ENCODE measurements at regions not wholly inside any gene's neighbourhood (a gene's known extent, or its start where the extent isn't known, plus 50 kb on each side); places are given as distances from the start of the nearest gene placed in this dataset.

DNA sequence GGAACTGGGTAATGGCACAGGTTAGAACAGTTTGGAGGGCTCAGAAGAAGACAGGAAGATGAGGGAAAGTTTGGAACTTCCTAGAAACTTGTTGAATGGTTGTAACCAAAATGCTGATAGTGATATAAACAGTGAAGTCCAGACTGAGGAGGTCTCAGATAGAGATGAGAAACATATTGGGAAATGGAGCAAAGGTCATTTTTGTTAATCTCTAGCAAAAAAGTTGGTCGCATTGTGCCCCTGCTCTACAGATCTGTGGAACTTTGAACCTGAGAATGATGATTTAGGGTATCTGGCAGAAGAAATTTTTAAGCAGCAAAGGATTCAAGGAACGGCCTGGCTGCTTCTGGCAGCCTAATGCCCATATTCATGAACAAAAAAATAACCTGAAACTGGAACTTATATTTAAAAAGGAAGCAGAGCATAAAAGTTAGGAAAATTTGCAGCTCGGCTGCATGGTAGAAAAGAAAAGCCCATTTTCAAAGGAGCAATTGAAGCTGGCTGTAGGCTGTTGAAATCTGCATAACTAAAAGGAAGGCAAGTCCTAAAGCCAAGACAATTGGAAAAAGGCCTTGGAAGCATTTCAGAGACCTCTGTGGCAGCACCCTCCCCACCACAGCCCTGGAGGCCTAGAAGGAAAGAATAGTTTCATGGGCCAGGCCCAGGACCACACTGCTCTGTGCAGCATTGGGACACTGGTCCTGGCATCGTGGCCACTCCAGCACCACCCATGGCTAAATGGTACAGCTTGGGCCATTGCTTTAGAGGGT, 182.6 kb upstream of the CD96 start:
- DNase-seq: no peak

- no peak for DNase-seq
These were observed 179.5 kb upstream of the CD96 start for GRCh38 chr3:111362381-111363009.

GRCh38 chr3:111366515-111366914, 175.5 kb upstream of the CD96 start:
- no peak for DNase-seq

- DNase-seq: no peak
These were observed 173.9 kb upstream of the CD96 start for GRCh38 chr3:111368056-111368455.

DNA sequence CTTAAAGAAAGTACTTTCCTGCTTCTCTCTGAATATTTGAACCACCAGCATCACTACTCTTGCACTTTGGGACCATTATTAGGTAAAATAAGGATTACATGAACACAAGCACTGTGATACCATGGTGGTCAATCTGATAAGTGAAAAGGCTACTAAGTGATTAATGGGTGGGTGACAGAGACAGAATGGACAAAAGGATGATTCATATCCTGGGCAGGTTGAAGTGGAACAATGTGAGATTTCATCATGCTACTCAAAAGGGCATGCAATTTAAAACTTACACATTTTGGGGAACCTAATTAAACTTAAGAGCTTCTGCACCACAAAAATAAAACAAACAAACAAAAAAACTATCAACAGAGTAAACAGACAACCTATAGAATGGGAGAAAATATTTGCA, 172.0 kb upstream of the CD96 start:
- DNase-seq: no peak

DNA sequence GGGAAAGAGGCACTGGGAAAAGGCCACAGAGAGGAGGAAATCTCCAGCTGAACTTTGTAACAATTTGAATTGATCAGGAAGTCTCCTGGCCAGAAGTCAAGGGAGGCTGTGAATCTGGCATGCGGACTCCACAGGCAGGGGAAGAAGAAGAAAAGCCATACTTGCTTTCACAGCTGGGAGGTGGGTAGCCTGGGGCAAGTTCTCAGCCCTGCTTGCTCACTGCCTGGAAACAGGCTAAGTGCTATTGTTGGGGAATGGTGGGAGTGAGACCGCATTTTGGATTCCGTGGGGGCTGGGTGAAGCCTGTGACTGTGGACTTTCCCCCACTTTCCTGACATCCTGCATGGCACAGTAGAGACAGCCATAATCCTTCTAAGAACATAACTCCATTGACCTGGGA, 168.8 kb upstream of the CD96 start:
- no peak for DNase-seq

GRCh38 chr3:111373861-111374260, 168.1 kb upstream of the CD96 start:
- DNase-seq: no peak

- no peak for DNase-seq
These were observed 156.0 kb upstream of the CD96 start for GRCh38 chr3:111385971-111386495.

GRCh38 chr3:111392894-111393398, 149.1 kb upstream of the CD96 start:
- peak; percentile 2 for DNase-seq

DNA sequence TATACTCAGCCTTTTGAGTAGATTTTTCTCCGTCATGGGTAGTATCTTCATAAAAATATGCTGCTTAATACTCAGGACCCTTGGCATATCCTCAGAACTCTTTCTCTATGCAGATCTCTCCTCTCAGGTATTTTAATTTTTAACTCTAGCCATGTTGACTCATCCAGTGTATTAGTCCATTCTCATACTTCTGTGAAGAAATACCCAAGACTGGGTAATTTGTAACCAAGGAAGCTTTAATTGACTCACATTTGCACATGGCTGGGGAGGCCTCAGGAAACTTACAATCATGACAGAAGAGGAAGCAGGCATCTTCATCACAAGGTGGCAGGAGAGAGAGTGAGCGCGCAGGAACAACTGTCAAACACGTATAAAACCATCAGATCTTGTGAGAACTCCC, 129.3 kb upstream of the CD96 start:
- no peak for DNase-seq

DNA sequence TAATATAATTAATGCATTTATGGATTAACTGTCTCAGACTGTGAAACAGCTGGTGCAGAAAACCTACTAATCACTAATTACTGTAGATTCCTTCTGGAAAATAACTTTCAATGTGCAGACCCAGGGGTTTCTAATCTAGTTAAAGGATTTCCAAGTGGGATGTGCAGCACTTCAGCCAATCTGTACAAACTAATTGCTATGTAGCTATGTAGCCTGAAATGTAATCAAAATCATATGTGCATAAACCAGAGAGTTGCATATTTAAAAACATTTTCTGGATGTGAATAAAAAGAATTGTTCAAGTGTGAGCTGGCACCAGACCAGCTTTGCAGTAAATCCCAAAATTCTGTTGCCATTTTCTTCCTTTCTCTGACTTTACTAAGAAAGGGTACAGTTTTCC, 127.5 kb upstream of the CD96 start:
- DNase-seq: peak; percentile 6

DNA sequence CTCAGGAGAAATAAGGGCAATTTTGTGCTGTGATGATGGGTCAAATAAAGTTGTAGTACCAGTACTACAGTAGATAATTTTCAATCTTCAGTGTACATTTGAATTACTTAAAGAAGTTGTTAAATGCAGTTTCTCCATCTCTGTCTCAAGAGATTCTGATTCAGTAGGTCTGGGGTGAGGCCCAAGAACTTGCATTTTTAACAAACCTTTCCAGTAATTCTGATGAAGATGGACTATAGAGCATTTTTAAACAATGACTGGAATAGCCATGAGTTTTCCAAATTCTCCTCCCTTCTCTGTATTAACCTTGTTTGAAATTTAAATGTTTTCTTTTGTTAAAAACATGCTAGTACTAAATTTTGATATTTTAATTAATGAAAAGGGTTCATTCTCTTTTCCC, 127.0 kb upstream of the CD96 start:
- no peak for DNase-seq

- DNase-seq: no peak
These were observed 123.6 kb upstream of the CD96 start for GRCh38 chr3:111418391-111418790.

DNA sequence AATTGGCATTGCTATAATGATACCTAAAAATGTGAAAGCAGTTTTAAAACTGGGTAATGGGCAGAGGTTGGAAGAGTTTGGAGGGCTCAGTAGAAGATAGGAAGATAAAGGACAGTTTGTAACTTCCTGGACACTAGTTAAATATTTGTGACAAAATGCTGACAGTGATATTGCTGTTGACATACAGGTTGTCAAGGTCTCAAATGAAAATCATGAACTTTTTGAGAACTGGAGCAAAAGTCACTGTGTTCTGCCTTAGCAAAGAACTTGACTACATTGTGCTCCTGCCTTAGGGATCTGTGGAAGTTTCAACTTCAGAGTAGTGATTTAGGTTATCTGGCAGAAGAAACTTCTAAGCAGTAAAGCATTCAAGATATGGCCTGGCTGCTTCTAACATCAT, 113.7 kb upstream of the CD96 start:
- DNase-seq: no peak

DNA sequence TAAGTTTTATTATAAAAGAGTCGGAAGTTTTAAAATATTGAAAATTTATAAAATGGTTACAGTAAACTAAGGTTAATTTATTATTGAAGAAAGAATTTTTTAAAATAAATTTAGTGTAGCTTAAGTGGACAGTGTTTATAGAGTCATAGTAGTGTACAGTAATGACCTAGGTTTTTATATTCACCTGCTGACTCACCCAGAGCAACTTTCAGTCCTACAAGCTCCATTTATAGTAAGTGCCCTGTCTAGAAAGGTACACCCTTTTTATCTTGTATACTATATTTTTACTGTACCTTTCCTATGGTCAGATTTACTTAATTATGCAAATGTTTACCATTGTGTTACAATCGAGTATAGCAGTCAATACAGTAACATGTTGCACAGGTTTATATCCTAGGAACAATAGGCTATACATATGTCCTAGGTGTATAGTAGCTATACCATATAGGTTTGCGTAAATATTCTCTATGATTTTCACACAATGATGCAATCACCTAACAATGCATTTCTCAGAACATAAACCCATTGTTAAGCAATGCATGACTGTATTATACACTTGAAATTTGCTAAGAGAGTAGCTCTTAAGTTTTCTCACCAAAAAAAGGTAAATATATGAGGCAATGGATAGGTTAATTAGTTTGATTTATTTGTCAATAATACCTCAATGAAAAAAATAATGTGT, 106.9 kb upstream of the CD96 start:
- no peak for DNase-seq

DNA sequence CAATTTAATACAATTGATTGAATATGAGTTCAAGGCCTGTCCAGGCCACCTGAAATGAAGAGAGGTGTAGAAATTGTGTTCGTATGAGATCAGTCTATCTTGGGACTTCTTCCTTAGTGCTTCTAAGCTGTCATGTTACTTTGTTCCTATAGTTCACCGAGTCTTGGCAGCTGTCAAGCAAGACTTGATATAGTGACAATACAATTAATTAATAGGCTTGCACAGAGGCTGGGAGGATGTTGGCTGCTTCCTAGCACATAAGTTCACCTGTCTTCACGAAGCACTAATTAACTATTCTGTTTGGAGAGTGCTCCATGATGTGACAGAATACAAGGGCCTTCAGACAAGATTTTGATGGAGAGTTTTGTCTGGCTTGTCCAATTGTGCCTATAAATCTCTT, 103.7 kb upstream of the CD96 start:
- DNase-seq: no peak

- DNase-seq: no peak
These were observed 87.4 kb upstream of the CD96 start for GRCh38 chr3:111454551-111454950.

- no peak for DNase-seq
These were observed 76.8 kb upstream of the CD96 start for GRCh38 chr3:111465081-111465670.

GRCh38 chr3:111470032-111470431, 72.0 kb upstream of the CD96 start:
- DNase-seq: no peak

DNA sequence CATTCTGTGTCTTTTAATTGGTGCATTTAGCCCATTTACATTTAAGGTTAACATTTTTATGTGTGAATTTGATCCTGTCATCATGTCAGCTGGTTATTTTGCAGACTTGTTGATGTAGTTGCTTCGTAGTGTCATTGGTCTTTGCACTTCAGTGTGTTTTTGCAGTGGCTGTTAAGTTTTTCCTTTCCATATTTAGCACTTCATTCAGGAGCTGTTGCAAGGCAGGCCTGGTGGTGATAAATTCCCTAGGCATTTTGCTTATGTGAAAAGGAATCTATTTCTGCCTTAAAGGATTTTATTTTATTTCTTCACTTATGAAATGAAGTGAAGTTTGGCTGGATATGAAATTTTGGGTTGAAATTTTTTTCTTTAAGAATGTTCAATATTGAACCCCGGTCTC, 70.2 kb upstream of the CD96 start:
- DNase-seq: peak; percentile 43

- no peak for DNase-seq
These were observed 69.4 kb upstream of the CD96 start for GRCh38 chr3:111472556-111472955.

- DNase-seq: peak; percentile 13
These were observed 68.4 kb upstream of the CD96 start for GRCh38 chr3:111473550-111473949.

- DNase-seq: no peak
These were observed 65.3 kb upstream of the CD96 start for GRCh38 chr3:111476701-111477100.
